GM23338 (cell line): ENCODE measurements at regions not wholly inside any gene's neighbourhood (a gene's known extent, or its start where the extent isn't known, plus 50 kb on each side); places are given as distances from the start of the nearest gene placed in this dataset.

Source experiments
- ATAC-seq: fragments of 200-7000 bp; cut with Tn5 transposase; 3 replicates; pipeline ENCODE4 v1.9.1; 2020
- DNase-seq: peaks from one replicate; pipeline ENCODE4 v3.0.0-alpha.2; 2015; ENCODE audit warnings: low spot score
- H2AFZ ChIP-seq: fragments of 200-600 bp; sonication (generic); 2 replicates; pipeline ENCODE4 v1.8.0; 2016; ENCODE audit warnings: antibody characterized with exemption, mild to moderate bottlenecking, moderate library complexity
- H3F3A ChIP-seq: fragments of 200-600 bp; sonication (generic); replicated peaks from 2 replicates; pipeline ENCODE4 v1.8.0; 2017; ENCODE audit warnings: antibody characterized with exemption, mixed run types, low read depth
- H3K27ac ChIP-seq: fragments of 200-600 bp; sonication (generic); 2 replicates; pipeline ENCODE4 v1.6.1; 2016; ENCODE audit warnings: low read depth
- H3K27me3 ChIP-seq: fragments of 200-600 bp; sonication (generic); 2 replicates; pipeline ENCODE4 v1.8.0; 2016; ENCODE audit warnings: mild to moderate bottlenecking, mixed run types, moderate library complexity; ENCODE audit not compliant: insufficient read depth
- H3K36me3 ChIP-seq: fragments of 200-600 bp; sonication (generic); 2 replicates; pipeline ENCODE4 v1.8.0; 2016; ENCODE audit warnings: mild to moderate bottlenecking; ENCODE audit not compliant: insufficient read depth
- H3K4me1 ChIP-seq: fragments of 200-600 bp; sonication (generic); 2 replicates; pipeline ENCODE4 v1.8.0; 2016; ENCODE audit warnings: mild to moderate bottlenecking, moderate library complexity; ENCODE audit not compliant: insufficient read depth
- H3K4me2 ChIP-seq: fragments of 200-600 bp; sonication (generic); 2 replicates; pipeline ENCODE4 v1.7.1; 2017; ENCODE audit warnings: mixed run types
- H3K4me3 ChIP-seq: fragments of 200-600 bp; sonication (generic); 2 replicates; pipeline ENCODE4 v1.6.1; 2016; ENCODE audit warnings: mixed run types
- H3K79me2 ChIP-seq: fragments of 200-600 bp; sonication (generic); replicated peaks from 2 replicates; pipeline ENCODE4 v1.8.0; 2017; ENCODE audit warnings: mild to moderate bottlenecking; ENCODE audit not compliant: insufficient read depth
- H3K9me2 ChIP-seq: fragments of 200-600 bp; sonication (generic); 2 replicates; pipeline ENCODE4 v1.8.0; 2017; ENCODE audit not compliant: insufficient read depth
- H4K20me1 ChIP-seq: fragments of 200-600 bp; sonication (generic); replicated peaks from 2 replicates; pipeline ENCODE4 v1.8.0; 2017; ENCODE audit warnings: mild to moderate bottlenecking; ENCODE audit not compliant: insufficient read depth
- H3K27ac Mint-ChIP-seq: 2 replicates; pipeline ENCODE4 v1.8.0; 2020; ENCODE audit warnings: inconsistent platforms, mild to moderate bottlenecking, moderate library complexity, mixed read lengths
- H3K27me3 Mint-ChIP-seq: 3 replicates; pipeline ENCODE4 v1.8.0; 2022; ENCODE audit warnings: low read depth, mild to moderate bottlenecking, moderate library complexity, mixed read lengths, inconsistent platforms; ENCODE audit not compliant: insufficient read depth, poor library complexity
- H3K36me3 Mint-ChIP-seq: 3 replicates; pipeline ENCODE4 v1.8.0; 2021; ENCODE audit warnings: low read depth, mild to moderate bottlenecking, inconsistent platforms, moderate library complexity, mixed read lengths
- H3K4me1 Mint-ChIP-seq: 3 replicates; pipeline ENCODE4 v1.8.0; 2020; ENCODE audit warnings: mild to moderate bottlenecking, inconsistent platforms, mixed read lengths
- H3K4me3 Mint-ChIP-seq: 3 replicates; pipeline ENCODE4 v1.8.0; 2021; ENCODE audit warnings: moderate library complexity, mild to moderate bottlenecking, inconsistent platforms, mixed read lengths
- H3K9me3 Mint-ChIP-seq: 3 replicates; pipeline ENCODE4 v1.8.0; 2020; ENCODE audit warnings: moderate library complexity, mild to moderate bottlenecking, inconsistent platforms, mixed read lengths
- CREB1 ChIP-seq: fragments of 250-450 bp; sonication (Bioruptor Pico); IDR thresholded peaks from 2 replicates; pipeline ENCODE4 v1.5.0; 2020; ENCODE audit warnings: low read depth, mild to moderate bottlenecking, moderate library complexity
- EZH2 ChIP-seq: fragments of 200-600 bp; sonication (generic); IDR thresholded peaks from one replicate; pipeline ENCODE4 v1.8.0; 2017; ENCODE audit warnings: antibody characterized with exemption, mild to moderate bottlenecking, low read depth; ENCODE audit not compliant: unreplicated experiment
- POLR2AphosphoS5 ChIP-seq: IDR thresholded peaks from 2 replicates; pipeline ENCODE4 v1.6.1; 2016; ENCODE audit warnings: antibody characterized with exemption, low read depth
- STAT1 ChIP-seq: IDR thresholded peaks from one replicate; pipeline ENCODE4 v1.6.1; 2016; ENCODE audit warnings: antibody characterized with exemption; ENCODE audit not compliant: unreplicated experiment
- TF ChIP-seq, protein P1 (sequence below): fragments of 250-450 bp; sonication (Bioruptor Pico); IDR thresholded peaks from 2 replicates; pipeline ENCODE4 v1.5.0; 2020; ENCODE audit warnings: mild to moderate bottlenecking, moderate library complexity
- TF ChIP-seq, protein P2 (sequence below): IDR thresholded peaks from 2 replicates; pipeline ENCODE4 v1.6.1; 2016; ENCODE audit warnings: antibody characterized with exemption
- TF ChIP-seq, protein P3 (sequence below), 2 experiments: fragments of 200-600 bp in 1 of 2; sonication (generic) in 1 of 2; conservative IDR thresholded peaks; 2 replicates each; pipeline versions ENCODE4 v1.5.1 to v1.6.1; 2016 to 2017; ENCODE audit warnings: antibody characterized with exemption in 2 of 2, low read depth in 2 of 2, mild to moderate bottlenecking in 2 of 2, moderate library complexity in 1 of 2

DNA sequence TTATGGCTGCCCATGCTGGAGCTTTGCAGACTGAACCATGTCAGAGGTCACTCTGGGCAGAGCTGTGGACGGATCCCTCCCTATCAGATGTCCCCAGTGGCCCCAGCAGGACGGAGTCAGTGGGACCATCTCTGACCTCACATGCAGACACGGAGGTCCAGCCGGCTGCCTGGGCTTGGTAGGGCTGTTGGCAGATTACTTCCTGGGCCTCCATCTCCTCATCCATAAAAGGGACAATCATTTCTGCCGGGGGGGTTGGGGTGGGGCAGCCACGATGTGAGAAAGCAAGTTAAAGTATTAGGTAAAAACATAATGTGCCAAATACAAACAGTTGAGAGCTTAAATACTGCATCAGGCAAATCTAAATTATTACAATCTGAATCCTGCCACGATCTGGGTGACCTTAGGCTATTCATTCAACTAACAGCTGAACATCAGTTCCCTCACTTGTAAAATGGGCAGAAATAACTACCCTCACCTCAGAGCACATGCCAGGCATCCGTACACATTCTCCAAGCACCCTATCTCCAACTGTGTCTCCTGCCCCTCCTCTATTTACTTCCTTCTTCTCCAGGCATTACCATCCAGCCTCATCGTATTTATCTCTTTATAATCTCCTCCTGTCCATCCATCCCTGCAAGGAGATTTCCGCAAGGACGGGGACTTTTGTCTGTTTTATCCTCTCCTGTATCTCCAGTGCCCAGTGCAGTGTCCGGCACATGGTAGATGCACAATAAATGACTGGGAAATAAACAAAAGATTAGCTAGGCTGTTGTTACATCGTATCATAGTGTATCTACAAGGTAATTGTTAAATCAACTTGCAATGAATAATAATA lies 192.3 kb upstream of the FOXF1 start (continued):
- TF ChIP-seq POLR2AphosphoS5 (no peak), EZH2 (no peak)
- TF ChIP-seq, protein P1, sequence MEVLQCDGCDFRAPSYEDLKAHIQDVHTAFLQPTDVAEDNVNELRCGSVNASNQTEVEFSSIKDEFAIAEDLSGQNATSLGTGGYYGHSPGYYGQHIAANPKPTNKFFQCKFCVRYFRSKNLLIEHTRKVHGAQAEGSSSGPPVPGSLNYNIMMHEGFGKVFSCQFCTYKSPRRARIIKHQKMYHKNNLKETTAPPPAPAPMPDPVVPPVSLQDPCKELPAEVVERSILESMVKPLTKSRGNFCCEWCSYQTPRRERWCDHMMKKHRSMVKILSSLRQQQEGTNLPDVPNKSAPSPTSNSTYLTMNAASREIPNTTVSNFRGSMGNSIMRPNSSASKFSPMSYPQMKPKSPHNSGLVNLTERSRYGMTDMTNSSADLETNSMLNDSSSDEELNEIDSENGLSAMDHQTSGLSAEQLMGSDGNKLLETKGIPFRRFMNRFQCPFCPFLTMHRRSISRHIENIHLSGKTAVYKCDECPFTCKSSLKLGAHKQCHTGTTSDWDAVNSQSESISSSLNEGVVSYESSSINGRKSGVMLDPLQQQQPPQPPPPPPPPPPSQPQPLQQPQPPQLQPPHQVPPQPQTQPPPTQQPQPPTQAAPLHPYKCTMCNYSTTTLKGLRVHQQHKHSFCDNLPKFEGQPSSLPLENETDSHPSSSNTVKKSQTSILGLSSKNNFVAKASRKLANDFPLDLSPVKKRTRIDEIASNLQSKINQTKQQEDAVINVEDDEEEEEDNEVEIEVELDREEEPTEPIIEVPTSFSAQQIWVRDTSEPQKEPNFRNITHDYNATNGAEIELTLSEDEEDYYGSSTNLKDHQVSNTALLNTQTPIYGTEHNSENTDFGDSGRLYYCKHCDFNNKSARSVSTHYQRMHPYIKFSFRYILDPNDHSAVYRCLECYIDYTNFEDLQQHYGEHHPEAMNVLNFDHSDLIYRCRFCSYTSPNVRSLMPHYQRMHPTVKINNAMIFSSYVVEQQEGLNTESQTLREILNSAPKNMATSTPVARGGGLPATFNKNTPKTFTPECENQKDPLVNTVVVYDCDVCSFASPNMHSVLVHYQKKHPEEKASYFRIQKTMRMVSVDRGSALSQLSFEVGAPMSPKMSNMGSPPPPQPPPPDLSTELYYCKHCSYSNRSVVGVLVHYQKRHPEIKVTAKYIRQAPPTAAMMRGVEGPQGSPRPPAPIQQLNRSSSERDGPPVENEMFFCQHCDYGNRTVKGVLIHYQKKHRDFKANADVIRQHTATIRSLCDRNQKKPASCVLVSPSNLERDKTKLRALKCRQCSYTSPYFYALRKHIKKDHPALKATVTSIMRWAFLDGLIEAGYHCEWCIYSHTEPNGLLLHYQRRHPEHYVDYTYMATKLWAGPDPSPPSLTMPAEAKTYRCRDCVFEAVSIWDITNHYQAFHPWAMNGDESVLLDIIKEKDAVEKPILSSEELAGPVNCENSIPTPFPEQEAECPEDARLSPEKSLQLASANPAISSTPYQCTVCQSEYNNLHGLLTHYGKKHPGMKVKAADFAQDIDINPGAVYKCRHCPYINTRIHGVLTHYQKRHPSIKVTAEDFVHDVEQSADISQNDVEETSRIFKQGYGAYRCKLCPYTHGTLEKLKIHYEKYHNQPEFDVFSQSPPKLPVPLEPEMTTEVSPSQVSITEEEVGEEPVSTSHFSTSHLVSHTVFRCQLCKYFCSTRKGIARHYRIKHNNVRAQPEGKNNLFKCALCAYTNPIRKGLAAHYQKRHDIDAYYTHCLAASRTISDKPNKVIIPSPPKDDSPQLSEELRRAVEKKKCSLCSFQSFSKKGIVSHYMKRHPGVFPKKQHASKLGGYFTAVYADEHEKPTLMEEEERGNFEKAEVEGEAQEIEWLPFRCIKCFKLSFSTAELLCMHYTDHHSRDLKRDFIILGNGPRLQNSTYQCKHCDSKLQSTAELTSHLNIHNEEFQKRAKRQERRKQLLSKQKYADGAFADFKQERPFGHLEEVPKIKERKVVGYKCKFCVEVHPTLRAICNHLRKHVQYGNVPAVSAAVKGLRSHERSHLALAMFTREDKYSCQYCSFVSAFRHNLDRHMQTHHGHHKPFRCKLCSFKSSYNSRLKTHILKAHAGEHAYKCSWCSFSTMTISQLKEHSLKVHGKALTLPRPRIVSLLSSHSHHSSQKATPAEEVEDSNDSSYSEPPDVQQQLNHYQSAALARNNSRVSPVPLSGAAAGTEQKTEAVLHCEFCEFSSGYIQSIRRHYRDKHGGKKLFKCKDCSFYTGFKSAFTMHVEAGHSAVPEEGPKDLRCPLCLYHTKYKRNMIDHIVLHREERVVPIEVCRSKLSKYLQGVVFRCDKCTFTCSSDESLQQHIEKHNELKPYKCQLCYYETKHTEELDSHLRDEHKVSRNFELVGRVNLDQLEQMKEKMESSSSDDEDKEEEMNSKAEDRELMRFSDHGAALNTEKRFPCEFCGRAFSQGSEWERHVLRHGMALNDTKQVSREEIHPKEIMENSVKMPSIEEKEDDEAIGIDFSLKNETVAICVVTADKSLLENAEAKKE (CRISPR knock-in tag), result no peak

DNA sequence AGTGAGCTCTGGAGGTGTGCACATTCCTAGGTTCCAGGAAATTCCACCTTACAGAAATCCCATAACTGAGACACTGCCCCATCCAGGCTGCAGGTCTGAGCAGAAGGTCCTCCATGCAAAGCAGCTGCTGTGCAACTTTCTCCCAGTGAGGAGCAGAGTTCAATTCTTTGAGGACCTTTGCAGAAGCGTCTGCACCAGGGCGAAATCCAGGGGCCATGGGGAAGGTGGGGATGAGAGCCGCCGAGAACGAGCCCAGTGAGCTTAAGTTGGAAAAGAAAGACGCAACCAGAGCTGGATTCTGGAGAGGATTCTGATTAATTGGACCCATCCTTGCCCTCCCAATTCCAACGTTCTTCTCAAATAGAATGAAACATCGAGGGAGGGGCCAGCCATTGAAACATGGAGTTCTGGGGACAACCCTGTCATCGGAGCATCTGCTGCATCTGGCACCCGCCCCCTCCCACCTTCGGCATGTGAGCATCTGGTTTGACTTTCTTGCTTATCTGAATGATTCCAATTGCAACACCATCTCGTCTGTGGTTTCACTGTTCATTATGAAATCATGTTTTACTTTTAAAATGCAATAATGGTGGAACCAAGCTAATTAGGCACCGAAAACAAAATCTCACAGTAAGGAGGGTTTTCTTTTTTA lies 190.6 kb upstream of the FOXF1 start:
- H3K4me1 ChIP-seq, result no peaks in the 10 kb centered on the region
- ATAC-seq (no peak), DNase-seq (no peak)
- no peak overlapping the region for H3K4me2 ChIP-seq
- no peak overlapping the region for H3K27ac Mint-ChIP-seq
- H3K9me3 Mint-ChIP-seq, result no peaks in the 10 kb centered on the region; the same call in 2 of the 3 replicates
- no peak overlapping the region for H3K27ac ChIP-seq
- H4K20me1 ChIP-seq, result no peaks in the 10 kb centered on the region
- no peak overlapping the region for H2AFZ ChIP-seq
- H3K4me1 Mint-ChIP-seq, result no peaks in the 10 kb centered on the region; the same call in 2 of the 3 replicates
- H3K36me3 ChIP-seq, result no peaks in the 10 kb centered on the region
- no peaks in the 10 kb centered on the region for H3K27me3 ChIP-seq
- peaks cover 8% of the 10 kb centered on the region for H3F3A ChIP-seq
- H3K36me3 Mint-ChIP-seq, result no peaks in the 10 kb centered on the region
- H3K9me2 ChIP-seq, result no peaks in the 10 kb centered on the region
- H3K4me3 Mint-ChIP-seq, result no peak overlapping the region
- peaks cover 11% of the 10 kb centered on the region for H3K27me3 Mint-ChIP-seq
- no peak overlapping the region for H3K4me3 ChIP-seq
- no peaks in the 10 kb centered on the region for H3K79me2 ChIP-seq
- TF ChIP-seq, protein P2, sequence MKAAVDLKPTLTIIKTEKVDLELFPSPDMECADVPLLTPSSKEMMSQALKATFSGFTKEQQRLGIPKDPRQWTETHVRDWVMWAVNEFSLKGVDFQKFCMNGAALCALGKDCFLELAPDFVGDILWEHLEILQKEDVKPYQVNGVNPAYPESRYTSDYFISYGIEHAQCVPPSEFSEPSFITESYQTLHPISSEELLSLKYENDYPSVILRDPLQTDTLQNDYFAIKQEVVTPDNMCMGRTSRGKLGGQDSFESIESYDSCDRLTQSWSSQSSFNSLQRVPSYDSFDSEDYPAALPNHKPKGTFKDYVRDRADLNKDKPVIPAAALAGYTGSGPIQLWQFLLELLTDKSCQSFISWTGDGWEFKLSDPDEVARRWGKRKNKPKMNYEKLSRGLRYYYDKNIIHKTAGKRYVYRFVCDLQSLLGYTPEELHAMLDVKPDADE, result no peak
- TF ChIP-seq CREB1 (CRISPR knock-in tag) (no peak), STAT1 (no peak)
- TF ChIP-seq, protein P3, sequence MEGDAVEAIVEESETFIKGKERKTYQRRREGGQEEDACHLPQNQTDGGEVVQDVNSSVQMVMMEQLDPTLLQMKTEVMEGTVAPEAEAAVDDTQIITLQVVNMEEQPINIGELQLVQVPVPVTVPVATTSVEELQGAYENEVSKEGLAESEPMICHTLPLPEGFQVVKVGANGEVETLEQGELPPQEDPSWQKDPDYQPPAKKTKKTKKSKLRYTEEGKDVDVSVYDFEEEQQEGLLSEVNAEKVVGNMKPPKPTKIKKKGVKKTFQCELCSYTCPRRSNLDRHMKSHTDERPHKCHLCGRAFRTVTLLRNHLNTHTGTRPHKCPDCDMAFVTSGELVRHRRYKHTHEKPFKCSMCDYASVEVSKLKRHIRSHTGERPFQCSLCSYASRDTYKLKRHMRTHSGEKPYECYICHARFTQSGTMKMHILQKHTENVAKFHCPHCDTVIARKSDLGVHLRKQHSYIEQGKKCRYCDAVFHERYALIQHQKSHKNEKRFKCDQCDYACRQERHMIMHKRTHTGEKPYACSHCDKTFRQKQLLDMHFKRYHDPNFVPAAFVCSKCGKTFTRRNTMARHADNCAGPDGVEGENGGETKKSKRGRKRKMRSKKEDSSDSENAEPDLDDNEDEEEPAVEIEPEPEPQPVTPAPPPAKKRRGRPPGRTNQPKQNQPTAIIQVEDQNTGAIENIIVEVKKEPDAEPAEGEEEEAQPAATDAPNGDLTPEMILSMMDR (conservative IDR thresholded peaks at IDR 0.05; ENCODE audit: low read depth in 2 of 2), result no peak
